GM04504 (cell line): ENCODE measurements at regions not wholly inside any gene's neighbourhood (a gene's known extent, or its start where the extent isn't known, plus 50 kb on each side); places are given as distances from the start of the nearest gene placed in this dataset.
A peak's percentile ranks its signal among the peaks of the same experiment; 100 is the strongest.
"Not testable (repeated sequence)": the region's sequence is repeated elsewhere in the genome, so short reads cannot be mapped to it uniquely, and the experiment has no call there.

Experiments
- DNase-seq: peaks from one replicate; pipeline ENCODE4 v3.0.0-alpha.2; 2012; ENCODE audit warnings: low read depth

DNA sequence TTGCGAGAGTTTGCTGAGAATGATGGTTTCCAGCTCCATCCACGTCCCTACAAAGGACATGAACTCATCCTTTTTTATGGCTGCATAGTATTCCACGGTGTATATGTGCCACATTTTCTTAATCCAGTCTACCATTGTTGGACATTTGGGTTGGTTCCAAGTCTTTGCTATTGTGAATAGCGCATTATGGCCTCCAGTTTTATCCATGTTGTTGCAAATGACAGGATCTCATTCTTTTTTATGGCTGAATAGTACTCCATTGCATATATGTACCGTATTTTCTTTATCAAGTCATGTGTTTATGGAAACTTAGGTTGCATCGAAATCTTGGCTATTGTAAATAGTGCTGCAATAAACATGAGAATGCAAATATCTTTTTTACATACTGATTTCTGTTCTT, 266.1 kb upstream of the STXBP6 start:
- not testable (repeated sequence) for DNase-seq

DNA sequence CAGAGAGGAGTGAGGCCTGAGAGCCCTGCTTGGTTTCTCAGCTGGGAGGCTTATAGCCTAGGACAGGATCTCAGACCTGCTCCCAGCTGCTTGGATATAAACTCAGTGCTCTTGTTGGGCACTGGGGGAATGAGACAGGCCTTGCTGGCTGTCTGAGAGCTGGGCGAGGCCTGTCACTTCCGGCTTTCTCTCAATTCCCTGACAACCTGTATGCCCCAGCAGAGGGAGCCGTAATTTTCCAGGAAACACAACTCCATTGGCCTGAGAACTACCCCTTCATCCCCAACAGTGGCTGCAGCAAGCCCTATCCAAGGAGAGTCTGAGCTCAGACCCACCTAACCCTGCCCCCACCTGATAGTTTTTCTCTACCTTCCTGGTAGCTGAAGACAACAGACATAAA, 258.3 kb upstream of the STXBP6 start:
- DNase-seq = no peak

DNA sequence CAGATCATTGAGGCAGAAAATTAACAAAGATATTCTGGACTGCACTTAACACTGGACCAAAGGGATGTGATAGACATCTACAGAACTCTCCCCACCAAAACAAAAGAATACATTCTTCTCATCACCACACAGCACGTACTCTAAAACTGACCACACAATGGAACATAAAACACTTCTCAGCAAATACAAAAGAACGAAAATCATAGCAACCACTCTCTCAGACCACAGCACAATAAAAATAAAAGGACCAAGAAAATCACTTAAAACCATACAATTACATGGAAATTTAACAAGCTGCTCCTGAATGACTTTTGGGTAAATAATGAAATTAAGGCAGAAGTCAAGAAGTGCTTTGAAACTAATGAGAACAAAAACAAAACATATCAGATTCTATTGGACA, 254.0 kb upstream of the STXBP6 start:
- no peak for DNase-seq

DNA sequence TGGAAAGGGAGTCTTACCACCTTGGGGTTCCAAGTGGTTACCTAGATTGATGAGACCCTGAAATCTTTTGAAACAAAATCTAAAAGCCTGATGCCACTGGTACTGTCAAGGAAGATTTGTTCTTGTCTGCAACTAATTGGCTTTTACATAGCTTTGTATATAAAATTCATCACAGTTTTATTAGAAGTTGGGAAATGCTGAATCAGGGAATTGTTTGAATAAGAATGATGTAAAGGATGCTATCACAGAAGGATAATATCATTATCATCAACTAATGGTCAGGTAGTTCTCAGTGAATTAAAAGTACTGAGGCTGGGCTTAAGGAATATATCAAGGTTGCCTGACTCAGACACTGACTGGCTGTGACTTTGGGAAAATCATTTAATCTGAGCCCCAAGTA, 248.3 kb upstream of the STXBP6 start:
- DNase-seq = no peak

DNA sequence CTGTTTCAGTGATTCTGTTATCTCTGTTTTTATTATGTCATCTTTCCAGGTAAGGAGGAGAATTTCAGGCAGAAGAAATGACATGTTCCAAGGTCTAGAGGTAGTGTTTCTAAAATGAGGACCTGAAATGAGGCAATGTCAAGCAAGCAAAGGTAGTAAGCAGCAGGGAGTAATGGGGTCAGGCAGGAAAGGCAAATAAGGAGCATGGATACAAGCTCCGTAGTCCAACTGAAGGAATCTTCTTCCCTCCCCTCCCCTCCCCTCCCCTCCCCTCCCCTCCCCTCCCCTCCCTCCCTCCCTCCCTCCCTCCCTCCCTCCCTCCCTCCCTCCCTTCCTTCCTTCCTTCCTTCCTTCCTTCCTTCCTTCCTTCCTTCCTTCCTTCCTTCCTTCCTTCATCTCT, 240.2 kb upstream of the STXBP6 start:
- DNase-seq = not testable (repeated sequence)

DNA sequence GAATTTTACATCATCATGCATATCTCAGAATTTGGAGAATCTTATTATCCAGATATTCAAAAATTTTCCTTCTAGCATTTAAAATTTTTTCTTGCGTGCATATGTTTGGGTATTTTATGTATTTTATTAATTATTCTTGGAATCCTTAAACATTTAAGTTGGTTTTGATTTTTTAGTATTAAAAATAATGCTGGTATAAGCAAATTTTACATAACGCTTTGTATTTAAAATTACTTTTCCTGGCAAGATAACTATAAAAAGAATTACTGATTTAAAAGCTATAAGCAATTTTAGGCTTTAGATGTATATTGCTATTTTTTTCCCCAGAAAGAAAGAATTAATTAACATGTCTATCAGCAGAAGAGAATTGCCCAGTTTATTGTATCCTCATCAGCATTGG, 224.6 kb upstream of the STXBP6 start:
- DNase-seq = no peak

DNA sequence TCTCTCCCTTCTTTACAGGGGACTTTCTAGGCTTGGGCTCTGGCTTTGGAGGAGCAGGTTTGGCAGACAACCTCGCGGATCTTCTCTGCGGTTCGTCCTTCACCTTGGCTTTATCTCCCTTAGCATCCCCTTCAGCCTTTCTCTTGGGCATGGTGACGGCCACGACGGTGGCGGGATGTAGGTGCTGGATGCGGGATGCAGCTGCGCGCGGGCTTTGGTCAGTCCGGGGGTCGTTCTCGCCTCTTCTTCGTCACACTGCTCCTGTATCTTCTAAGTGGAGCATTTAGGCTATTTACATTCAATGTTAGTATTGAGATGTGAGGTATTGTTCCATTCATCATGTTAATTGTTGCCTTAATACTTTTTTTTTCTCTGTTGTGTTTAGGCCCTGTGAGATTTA, 217.2 kb upstream of the STXBP6 start:
- DNase-seq = no peak

DNA sequence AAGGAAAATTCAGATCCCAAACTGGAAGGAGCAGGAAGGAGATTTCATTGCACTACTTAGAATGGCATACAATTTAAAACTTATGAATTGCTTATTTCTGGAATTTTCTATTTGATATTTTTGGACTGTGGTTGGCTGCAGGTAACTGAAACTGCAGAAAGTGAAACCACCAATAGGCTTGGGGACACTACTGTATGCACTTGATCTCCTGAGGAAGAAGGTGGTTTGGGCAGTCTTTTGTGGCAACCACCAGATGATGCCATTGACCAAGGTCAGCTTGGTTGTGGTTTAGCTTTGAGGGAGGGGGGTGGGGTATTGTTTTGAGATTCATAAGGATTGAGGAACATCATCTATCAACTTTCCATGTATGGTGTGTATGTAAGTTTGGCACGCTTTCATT, 209.5 kb upstream of the STXBP6 start:
- DNase-seq = no peak

DNA sequence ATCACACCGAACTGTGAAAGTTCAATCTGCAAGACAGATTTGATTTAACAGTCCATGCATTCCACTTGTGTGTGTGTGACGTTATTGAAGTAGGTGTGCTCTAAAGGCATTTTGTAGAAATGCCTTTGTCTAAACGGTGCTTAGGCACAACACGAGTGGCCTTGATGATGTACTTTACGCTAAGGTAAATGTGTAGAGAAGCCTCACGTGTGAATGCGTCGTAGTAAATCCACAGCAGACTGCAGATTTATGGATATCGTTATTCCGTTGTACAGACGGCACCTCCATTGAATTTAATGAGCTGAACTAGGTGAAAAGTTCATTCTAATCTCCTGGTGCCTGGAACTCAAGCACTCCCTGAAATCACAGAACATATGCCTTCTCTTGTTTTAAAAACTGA, 202.8 kb upstream of the STXBP6 start:
- DNase-seq = no peak

DNA sequence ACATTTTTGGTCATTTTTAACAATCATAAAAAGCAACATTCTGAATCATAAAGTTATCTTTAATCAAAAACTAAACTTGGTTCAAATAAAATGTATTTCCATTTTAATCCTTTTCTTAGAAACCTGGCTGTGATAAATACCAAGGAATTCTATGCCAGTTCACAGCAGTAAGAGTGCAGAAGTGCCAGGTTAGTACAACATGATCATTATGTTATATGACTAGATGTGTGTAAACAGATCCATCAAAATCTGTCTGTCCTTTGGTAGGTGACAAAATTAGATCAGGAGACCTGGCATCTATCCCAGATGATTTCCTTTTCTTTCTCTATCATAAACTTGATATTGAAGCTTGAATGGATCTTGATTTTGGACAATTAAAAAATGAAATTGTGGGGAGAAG, 200.6 kb upstream of the STXBP6 start:
- DNase-seq = no peak

DNA sequence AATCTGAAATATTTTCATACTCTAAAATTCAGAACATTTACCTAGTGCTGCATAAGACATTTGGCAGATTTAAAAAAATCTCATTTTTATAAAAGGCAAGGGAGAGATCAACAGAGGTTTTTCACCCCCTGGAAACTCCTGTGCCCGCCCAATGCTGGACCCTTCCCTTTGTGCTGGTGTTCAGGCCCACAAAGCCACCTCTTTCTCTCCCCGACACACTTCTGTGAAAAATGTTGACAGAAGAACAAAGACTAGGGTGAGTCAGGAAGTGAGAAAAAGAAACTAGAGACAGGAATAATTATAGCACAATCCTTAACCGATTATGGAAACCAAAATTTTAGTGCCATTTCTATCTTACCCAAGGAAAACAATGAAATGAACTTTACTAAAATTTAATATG, 197.7 kb upstream of the STXBP6 start:
- no peak for DNase-seq

DNA sequence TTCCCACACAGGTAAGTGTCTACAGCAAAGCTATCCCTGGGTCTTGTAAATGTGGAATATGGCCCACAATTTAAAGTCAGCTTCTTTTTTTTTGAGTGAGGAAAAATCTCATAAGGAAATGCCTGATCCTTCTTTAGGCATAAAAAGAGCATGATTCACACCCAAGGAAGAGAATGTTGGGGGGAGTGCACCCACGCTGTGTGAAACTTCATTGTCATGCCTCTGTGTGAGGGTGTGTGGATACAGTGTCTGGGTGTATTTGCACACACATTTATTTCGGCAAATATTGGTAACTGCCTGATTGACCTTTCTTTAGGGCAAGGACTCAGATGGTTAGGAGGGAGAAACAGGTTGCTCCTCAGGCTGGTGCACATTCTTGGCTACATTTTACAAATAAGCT, 196.8 kb upstream of the STXBP6 start:
- no peak for DNase-seq

DNA sequence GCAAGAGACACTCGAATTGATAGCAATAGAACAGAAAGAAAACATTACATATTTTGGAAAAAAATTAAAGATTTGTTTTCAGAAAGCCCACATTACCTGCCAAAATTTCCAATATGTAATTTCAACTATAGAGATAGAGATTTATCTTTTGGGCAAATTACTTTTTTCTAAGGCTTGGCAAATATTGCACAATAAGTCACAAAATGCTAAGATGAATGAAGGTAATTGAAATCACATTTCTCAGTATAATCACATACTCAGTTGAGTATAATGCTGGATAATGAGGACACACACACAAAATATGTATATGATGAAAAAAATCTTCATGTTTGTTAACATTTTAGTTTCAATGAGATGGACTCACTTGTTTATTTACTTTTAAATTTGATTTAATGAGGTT, 189.2 kb upstream of the STXBP6 start:
- no peak for DNase-seq

DNA sequence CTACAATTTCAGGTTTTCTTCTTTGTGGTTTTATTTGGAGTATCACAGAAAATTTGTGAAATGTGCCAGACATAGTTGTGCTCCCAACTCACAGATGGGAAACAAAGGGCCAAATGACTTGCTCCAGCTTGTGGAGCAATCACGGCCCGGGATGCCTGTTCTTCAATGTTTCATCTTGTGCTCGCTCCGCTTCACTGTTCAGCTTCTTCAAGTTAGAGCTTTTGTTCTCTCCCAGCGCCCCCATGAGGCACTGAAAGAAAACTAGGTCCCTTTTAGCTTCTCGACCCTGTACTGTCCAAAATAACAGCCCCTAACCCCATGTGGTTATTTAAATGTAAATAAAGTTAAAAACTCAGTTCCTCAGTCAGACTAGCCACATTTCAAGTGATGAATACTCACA, 187.9 kb upstream of the STXBP6 start:
- DNase-seq = no peak

DNA sequence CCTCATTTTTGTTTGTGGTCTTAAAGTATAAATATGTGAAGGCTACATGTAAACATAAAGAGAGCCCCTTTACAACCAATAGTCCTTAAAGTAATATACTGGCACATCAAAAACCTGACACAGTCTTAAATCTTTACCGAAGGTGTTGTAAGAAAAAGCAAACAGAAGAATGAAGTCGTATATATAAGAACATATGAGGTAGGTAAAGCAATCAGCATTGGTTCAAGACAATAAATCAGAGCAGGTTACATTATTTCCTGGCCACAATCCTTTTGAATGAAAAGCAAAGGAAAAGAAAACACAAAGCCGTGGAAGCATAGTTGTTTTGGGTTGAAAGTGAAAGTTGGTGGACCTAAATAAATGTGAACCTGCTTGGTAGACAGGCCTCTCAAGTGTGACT, 183.7 kb upstream of the STXBP6 start:
- no peak for DNase-seq

DNA sequence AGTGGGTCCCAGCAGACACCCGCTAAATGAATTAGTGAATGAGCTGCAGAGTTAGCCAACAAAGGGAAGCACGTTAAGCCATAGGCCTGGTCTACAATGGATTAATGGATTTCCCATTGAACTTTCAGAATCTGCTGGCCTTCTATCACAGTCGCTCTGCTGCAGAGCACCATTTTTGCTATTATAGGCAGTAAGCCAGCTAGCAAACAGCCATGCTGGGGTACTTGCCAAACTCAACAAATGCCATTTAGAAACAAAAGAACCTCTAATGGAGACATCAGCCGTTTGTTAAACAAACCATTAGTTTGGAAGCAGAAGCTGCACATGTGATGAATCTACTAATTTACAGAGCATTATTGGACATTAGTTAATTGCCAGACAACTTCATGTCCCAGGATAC, 181.1 kb upstream of the STXBP6 start:
- no peak for DNase-seq

DNA sequence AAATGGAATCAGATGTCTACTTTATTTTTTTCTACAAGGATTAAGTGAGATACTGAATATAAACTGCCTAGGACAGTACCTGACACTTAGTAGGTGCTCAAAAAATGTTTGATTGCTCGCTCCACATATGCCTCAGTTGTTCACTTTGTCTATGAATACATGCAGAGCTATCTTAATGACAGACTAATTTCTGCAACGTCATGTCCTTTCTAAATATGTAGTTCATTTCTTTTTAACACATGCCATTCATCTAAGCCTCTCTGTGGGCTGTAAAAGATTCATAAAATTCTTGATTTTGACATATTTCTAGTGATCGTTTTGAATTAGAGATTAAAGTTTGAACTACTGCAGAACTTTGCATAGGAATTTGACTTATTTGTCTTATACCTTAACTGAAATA, 176.3 kb upstream of the STXBP6 start:
- DNase-seq = no peak

DNA sequence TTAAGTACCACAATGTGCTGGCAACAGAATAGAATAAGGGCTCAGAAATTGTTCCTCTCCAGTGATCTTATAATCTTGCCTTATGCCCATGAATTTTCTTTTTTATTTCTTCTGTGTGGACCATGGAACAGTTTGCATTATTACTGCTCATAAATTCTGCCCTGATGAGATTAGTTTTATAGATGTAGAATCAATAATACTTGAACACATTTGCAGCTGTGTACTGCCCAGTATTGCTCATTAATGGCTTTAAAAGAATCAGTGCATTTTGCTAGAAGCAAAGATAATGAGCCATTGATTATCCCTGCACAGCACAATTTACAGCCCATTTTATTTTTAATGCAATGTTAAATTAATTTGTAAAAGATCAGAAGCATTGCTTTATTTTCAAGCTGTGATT, 172.3 kb upstream of the STXBP6 start:
- no peak for DNase-seq

DNA sequence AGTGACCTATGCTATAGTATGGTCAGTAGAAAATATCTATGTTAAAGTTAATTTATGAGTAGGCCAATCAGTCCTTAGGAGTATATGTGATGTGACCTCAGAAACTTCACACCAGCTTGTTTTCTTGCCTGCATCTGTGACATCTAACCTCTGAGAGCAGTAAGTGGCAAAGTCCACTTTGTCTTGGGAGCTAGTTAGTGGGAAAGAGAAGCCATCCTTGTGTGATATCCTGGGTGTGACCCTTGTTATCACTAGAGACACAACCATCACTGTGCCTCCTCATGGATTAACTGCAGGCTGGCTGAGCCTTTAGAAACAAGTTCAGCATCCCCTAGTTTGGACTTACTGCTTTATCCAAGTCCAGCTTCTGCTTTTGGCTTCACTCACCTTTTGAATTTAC, 170.6 kb upstream of the STXBP6 start:
- no peak for DNase-seq

DNA sequence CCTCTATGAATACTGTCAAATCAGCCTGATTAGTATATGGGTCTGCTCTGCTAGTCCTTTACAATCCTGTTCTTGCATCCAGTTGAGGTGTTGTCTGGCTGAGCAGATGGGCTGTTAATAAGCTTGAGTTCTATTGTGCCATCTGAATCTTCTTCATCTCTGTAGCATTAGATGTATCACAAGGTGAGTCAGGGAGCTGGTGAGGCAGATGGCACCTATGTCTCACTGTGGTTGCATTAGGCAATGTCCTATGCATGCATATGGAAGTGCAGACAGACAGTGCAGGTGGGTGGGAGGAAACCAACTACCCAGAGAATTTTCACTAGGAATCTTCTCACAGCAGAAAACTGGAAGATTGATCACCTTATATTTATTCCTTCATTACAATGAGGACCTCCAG, 165.7 kb upstream of the STXBP6 start:
- no peak for DNase-seq

DNA sequence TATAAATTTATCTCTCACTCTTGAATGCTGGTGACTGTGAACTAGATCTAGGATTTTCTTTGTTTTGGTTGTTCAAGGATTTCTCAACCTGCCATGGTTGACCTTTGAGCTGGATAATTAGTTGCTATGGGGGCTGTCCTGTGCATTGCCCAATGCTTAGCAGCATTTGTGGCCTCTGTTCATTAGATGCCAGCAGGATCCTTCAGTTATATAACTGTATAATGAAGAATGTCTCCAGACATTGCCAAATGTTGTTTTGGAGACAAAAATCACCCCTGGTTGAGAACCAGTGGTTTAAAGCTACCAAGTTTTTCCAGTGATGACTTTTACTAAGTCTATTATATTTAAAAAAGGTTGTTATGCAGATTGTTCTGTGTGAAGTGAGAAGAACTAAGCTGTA, 147.9 kb upstream of the STXBP6 start:
- no peak for DNase-seq

DNA sequence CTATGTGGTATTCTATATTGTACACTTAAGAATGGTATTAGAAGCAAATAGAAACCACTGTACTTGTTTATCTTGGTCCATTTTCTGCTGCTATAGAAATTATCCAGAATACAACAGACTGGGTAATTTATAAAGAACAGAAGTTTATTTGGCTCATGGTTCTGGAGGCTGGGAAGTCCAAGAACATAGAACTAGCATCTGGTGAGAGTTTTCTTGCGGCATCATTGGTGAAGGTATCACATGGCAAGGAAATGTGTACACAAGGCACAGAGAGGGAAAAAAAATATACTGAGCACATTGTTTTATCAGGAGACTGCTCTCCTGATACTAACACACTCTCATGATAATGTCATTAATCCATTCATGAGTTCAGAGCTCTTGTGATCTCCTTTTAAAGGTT, 130.3 kb upstream of the STXBP6 start:
- no peak for DNase-seq

DNA sequence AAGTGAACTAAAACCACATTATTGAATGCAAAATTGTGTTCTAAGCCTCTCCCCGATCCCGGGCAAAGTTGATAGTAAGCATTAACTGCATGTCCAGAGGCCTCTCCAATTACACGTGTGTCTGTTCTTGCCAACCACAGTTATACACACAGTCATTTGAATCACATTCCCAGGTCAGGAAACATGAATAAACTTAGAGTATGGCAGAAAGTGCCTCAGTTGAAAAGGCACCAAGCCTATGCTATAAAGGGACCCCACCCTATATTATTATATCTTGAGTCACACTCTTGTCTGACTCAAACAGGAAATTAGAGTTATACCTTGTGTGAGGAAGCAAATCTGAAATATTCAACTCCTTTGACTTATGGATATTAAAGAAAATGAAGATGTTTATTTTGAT, 128.3 kb upstream of the STXBP6 start:
- DNase-seq = no peak

DNA sequence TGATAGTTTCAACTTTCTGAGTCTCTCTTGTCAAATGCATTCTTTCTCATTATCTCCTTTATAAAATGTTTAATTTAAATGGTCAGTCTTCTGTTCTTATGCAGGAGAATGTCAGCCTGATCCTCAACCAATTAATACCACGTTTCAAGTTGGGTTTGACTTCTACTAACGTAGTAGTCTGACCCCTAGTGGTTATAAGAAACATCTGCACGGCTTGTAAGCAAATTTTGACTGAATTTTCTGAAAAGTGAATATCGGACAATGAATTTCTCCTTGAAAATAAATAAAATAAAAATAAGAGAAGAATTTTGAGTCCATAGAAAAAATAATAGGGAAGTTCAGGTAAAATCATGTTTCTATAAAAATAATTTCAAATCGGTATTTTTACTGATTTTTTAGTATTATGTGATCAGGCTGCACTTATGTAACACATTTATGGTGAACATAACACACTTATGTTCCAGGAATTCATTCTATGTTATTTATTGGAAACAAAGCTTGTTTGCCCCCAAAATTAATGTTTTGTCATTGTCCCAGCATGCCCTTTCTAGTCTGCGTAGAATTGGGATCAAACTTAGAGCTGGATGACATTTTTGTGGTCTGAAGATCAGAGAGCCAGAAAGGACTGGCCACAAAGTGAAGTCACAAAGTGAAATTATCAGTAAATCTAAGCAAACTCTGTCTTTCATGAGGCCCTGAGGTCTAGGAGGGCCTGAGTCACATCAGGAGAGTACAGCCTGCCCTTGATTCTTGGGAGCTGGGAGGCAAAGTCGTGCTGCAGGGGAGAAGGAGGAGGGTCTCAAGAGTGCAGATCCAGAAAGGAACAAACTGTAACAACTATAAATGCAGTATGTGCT, 101.2 kb upstream of the STXBP6 start:
- peak; percentile 6 for DNase-seq

DNA sequence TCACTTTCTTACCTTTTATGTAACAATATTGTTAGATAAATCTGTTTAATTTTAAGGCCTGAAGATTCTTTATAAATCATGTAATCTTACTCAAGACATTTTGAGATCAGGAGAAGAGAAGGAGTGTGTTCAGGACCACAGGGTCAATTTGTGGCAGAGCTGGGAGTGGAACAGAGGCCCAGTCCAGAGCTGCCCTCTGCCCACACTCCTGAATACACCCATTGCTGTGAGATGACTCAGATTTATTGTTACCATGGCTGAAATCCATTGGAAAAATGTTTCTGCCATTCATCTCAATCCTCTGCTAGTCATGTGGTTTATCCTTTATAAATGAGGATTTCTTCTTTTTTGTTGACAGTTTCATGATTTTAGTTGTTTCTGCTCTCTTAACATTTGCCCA, 100.5 kb upstream of the STXBP6 start:
- no peak for DNase-seq
